Fibroblast of skin of abdomen (primary cell): ENCODE measurements at regions not wholly inside any gene's neighbourhood (a gene's known extent, or its start where the extent isn't known, plus 50 kb on each side); places are given as distances from the start of the nearest gene placed in this dataset.
"Not testable (repeated sequence)": the region's sequence is repeated elsewhere in the genome, so short reads cannot be mapped to it uniquely, and the experiment has no call there.

Experiments
- DNase-seq: peaks from one replicate; pipeline ENCODE4 v3.0.0-alpha.2; 2013

DNA sequence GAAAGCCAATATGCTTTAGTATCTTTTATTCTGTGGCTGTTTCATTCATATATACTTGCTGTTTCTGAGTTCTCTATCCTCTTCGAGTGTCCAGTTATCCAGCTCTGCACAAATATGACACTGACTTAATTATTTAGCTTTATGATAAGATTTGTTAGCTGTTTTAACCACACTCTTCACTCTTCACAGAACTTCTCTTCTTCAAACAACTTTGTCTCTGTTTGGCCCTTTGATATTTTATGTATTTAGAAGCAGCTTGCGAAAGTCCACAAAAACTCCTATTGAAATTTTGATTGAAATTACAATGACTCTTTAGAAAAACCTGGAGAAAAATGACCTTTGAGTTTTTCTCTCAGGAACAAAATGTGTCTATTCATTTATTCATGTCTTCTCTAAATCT, 407.0 kb downstream of the CPS1 start:
- no peak for DNase-seq

DNA sequence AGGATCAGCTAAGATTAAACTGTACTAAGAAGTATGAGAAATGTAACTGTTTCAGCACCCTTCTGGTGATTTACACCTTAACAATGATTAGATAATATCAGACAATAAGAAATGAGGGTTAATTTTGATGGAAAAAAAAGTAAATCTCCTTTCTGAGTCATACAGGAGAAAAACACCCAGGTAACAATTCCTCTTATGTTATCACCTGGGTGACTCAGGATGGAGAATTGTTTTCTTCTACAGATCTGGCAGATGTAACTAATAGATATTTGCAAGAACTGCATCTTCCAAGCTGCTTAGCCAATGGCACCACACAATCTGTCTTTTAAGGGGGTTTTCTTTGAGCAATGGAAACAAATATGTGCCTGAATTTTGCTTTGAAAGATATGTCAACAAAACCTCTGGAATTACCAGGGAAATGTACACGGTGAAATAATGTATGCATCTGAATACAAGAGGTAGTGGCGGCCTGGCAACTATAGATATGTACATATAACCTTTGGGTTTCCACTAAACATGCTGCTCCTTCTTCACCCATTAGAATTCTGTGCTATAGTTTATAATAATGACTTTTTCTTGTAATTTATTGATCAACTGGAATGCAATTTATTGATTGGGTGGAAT, 407.9 kb downstream of the CPS1 start:
- no peak for DNase-seq

DNA sequence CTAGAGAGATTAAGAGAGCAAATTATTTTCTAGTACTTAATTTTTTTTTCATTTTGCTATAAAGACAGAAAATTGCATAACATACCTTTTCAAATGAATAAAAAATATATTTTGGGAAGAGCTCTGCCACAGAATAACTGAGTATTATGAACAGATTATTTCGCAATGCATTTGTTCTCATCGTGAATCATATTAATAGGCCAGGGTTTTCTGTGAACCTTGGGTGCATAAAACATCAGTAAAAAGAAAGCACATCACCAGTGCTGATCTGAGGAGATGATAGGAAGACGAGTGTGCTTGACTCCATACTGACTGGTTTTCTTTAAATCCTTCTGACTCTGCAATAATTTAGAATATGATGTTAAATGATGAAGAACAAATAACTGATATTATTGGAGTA, 409.1 kb downstream of the CPS1 start:
- no peak for DNase-seq

DNA sequence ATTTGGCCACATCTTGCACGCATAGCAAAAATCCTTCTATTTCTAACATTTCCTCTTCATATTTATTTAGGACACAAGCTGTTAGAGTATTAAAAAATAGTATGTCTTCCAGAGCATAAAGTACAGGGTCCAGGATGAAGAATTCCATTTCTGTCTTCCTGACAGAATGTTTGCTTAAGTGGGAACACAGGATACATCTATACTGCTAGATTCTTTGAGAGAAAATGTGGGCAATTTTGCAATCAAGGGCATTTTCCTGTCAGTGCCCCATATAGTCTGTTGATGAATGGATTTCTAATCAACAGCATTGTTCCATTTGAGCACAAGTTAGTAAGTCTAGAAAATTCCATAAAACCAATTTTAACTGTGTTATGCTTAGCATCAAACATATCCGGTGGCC, 409.9 kb downstream of the CPS1 start:
- DNase-seq = no peak

DNA sequence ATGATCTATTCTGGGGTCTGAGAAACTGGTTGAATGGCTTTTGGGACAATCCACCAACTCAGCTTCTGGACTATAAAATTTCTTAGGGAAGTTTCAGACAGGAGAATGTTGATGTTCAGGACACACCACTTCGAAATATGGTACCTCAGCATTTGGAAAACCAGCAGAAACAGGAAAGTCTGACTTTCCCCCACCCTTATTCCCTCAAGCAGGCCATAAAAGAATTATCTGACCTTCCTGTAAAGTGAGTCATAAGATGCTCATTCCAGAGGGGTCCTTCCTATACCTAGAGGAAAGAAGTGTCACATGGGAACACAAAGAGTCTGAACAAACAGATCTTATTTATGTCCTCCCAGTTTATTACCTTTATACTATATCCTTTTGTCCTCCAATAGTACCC, 415.0 kb downstream of the CPS1 start:
- DNase-seq = no peak

DNA sequence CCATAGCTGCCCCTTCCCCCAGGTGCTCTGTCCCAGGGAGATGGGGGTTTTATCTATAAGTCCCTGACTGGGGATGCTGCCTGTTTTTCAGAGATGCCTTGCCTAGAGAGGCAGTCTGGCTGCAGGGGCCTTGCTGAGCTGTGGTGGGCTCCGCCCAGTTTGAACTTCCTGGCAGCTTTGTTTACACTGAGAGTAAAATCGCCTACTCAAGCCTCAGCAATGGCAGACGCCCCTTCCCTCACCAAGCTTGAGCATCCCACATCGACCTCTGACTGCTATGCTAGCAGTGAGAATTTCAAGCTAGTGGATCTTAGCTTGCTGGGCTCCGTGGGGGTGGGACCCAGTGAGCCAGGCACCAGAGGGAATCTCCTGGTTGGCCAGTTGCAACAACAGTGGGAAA, 430.4 kb downstream of the CPS1 start:
- DNase-seq = not testable (repeated sequence)

DNA sequence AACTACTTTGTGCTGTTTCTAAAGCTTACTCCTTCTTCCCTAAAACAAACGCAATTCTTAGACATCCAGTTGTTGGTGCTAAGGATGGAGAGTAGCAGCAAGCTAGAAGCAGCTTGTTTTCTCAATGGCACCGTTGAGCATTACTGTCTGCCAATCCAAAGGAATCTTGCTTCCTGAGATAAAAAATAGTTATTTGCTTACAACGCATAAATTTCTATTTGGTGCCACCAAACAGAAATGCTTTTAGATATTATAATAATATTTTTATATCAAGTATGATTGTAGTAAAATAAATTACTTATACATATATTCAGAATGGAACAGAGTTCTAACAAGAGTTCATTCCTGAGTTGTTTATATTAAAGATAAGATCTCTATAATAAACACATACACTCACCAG, 434.7 kb downstream of the CPS1 start:
- no peak for DNase-seq

DNA sequence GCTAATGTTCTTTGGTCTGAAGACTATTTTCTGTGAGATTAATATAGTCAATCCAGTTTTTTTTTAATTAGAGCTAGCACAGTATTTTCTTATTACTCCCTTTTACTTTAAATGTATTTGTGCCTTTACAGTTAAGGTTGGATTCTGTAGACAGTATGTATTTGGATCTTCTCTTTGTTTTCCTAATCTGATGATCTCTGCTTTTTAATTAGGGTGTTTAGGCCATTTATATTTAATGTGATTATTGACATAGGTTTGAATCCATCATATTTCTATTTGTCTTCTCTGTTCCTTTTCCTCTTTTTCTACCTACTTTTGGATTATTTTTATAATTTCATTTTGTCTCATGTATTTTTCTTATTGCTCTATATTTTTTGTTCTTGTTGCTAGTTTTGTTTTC, 437.7 kb downstream of the CPS1 start:
- DNase-seq = no peak

DNA sequence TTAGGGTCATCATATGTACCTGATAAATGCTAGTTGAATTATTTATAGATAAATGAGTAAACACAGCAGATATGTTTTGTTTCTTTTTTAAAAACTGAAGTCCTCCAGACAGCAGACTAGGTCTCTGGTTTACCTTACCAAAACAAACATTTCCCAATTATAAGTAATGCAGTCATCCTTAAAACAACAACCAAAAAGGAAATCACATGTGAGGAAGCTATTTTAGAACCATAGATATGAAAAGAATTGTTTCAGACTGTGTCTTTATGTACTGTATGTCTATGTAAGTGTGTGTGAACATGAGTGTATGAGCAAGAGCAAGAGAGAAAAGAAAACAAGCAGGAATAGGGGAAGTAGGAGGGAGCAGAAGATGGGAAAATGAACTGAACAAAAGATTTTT, 441.0 kb downstream of the CPS1 start:
- DNase-seq = no peak

DNA sequence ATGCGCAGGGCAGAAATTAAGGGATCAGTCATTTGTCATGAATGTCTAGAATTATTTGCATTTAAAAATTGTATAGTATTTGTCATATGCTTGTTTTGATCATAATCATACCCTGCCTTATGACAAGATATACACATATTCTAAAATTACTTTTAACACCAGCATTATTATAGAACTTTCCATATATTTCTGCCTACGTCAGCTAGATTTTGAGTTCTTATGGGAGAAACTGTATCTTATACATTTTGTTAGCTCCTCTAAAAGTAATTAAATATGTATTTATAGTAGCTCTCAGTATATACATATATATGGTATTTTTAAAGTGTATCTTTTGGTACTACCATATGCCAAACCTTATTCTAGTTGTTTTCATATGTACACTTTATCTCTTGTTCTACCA, 441.9 kb downstream of the CPS1 start:
- DNase-seq = no peak

DNA sequence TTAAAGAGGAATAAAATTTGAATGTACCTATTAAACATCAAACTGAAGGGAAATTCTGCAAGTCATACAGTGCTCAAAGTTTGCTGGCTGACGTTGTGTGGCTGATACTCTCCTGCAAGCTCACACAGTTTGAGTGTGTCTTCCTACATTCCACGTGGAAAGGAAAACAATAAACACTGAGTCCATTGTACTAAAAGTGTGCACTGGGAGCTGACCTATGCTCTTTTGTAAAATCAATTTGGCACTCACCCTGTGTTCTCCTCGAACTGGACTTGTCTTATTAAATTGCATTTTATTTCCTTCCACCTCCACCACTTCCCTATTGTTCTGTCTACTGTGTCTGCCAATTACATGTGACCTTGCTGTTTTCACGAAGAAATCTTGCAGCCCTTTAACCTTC, 458.0 kb downstream of the CPS1 start:
- no peak for DNase-seq

DNA sequence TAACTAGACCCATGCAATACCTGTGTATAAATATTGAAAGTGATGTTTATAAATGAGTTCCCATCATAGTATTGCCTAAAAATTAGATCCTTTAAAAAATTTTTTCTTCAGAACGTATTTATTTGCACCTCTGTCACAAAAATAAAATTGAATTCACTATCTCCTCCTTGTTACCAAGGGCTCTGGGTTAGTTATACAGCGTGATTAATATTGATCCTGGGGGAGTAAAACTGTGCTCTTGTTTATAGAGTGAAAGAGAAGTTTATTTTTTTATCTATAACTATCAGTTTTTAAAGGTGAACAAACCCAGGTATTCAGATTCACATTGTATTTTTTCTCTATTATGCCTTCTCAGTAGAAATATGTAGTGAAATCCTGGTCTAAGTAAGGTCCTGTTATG, 458.5 kb downstream of the CPS1 start:
- DNase-seq = no peak

DNA sequence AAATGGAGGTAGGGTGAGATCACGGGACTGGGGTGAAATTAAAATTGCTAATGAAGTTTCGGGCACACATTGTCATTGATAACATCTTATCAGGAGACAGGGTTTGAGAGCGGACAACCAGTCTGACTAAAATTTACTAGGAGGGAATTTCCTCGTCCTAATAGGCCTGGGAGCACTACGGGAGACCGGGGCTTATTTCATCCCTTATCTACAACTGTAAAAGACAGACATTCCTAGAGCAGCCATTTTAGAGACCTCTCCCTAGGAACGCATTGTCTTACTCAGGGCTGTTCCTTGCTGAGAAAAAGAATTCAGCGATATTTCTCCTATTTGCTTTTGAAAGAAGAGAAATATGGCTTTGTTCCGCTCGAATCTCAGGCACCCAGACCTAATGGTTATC, 468.7 kb downstream of the CPS1 start:
- DNase-seq = not testable (repeated sequence)

DNA sequence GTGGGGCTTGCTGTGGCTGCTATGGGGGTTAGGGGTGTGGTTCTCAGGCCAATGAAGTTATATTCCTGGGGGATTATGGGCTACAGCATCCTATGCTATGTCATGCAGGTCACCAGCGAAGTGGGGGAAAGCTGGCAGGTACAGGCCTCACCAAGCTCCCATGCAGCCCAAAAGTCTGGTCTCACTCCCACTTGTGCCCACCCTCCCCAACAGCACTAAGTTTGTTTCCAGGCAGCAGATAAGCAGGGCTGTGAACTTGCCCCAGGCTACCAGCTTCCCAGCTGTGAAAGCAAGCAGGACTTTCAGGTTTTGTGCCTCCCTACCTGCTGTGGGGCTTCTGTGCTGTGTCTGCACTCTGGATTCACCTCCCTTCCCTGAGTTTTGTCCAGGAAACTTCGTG, 469.7 kb downstream of the CPS1 start:
- DNase-seq = no peak

DNA sequence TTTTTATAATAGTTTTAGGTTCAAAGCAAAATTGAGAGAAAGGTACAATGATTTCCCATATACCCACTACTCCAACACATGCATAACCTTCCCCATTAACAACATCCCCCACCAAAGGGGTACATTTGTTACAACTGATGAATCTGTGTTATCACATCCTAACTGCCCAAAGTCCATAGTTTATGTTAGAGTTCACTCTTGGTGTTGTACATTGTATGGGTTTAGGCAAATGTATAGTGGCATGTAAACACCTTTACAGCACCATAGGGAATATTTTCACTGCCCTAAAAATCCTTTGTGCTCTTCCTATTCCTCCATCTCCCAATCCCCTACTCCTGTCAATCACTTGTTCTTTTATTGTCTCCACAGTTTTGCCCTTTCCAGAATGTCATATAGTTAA, 471.6 kb downstream of the CPS1 start:
- DNase-seq = no peak

DNA sequence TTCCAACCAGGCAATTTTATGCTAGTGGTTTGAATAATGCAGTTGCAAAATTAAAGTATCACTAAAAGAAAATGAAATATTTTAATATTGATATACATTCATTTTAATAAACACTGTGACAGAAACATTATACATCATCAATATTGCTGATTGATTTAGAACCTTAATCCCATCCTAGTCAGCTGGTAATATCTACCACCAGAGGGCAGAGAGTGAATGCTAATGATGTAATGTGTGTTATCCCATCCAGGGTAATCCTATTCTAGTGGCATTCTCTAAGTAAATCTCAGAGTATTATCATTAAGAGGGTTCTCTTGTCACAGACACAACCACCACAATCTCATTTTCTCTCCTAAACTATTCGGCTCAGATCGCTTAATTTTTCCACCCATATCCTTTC, 477.4 kb downstream of the CPS1 start:
- no peak for DNase-seq

DNA sequence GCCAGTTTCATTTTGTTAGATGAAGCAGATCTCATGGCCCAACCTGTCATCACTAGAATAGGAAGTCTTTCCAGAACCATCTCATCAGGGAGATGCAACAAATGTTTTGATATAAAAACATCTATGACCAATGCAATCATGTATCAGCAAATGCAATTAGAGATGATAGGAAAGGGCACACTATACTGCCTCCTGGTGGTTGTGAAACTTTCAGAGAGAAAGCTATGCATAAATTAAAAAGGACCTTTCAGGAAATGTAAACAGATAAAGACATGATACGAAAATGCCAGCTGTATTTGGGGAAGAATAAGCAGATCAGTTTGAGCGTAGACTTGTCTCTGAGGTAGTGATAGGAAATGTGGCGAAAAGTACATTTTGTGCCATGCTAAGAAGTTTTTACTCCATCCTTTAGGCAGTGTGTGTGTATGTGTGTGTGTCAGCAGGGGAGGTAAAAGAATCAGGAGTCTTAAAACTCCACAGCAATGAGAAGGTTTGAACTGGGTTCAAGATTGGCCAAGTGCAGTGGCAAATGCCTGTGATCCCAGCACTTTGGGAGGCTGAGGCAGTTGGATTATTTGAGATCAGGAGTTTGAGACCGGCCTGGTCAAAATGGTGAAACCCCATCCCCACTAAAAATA, 479.3 kb downstream of the CPS1 start:
- DNase-seq = peak; percentile 1

DNA sequence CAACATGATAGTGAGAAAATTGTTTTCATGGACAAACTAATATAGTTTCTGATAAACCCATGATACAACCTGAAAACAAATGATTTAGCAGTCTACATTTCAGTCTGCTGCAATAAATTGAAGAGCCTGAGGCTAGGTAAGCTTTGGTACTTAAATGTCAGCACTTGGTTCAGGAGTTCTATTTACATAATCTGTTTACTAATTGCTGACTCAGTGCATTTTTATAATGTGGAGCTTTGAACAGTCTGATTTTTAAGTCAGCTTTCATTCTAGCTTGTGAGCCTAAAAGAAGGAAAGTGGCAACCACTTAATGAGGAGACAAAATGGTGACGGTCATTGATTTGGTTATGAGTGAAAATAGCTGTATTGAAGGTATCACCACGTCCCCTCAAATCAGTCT, 488.6 kb downstream of the CPS1 start:
- DNase-seq = no peak

DNA sequence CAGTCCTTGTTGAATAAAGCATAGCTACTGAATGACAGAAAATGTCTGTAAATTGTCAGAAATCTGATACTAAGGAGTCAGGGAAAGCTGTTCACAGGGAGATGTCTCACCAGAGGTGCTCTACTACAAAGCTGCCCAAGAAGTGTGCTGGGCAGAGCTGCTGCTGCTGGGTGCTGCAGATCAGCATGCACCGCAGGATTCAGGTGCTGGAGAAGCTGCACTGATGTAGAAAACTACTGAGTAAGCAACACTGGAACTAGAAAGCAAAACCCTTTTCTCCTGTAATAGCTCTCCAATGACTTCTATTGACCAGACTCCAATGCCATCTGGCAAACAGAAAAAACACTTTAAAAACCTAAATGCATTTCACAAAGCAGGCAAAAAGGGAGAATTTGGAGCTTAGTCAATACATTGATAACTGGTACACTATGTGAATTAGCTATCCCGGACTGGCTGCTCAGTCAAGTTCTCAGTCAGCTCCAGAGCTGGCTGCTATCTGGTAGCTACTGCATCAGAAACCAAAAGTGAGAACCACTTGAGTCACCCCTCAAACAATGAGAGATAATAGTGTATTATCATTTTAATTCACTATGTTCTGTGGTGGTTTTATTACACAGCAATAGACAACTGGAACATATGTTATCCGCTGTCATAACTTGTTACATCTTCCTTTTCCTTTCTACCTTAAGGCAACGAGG, 493.1 kb downstream of the CPS1 start:
- DNase-seq = no peak

DNA sequence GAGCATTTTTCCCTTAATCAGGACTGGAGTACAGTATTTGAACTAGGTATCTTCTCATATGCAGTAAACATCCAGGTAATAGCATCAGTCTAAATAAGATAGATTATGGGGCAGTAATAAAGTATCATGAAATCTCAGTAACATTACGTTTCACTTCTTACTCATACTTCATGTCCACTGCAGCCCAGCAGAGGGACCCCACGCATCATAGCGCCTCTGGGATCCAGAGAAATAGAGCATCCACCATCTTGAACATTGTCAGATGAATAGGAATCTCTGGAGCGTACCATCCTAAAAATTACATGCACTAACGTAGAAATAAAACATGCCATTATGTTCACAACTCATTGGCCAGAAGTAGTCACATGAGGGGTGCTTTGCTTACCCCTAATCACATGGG, 499.0 kb downstream of the CPS1 start:
- DNase-seq = no peak

DNA sequence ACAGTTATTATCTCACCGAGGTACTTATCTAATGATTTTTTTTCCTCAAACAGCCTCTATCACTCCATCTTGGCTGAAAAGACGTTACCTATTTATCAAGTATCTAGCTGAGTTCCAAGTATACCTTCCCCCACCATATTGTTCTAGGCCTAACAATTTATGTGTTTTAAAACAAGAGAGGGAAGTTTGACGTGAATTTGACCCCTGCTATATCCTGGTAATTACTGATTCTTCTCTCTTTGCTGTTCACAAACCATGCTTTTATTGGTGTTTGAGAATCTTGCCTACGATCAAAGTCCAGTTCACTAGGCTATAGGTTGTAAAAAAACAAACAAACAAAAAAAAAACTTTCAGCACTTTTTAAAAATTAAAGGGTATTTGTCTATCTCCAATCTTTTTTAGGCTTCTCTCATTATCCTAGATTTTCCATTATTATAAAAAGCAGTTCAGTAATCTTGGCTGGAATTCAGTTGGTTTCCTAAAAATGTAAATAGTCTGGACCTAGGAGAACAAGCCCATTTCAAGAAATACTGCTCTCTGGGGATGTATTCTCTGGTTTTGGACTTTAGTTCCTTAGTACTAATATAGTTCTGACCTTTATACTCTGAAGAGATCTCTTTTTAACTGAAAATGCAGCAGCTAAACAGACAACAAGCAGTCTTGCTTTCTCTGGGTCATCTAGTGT, 505.4 kb downstream of the CPS1 start:
- DNase-seq = no peak

DNA sequence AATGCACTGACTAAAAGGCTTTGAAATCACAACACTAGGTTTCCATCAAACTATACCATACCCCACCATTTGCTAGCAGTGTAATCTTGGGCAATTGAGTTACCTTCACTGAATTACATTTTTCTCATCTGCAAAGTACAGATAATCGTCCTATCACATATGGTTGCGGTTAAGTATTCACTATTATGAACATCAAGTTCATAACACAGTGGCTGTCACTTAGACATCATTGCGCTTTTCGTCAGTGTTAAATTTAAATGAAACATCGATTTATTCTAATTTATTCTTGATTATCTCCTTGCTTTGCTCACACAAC, 505.9 kb downstream of the CPS1 start:
- no peak for DNase-seq

DNA sequence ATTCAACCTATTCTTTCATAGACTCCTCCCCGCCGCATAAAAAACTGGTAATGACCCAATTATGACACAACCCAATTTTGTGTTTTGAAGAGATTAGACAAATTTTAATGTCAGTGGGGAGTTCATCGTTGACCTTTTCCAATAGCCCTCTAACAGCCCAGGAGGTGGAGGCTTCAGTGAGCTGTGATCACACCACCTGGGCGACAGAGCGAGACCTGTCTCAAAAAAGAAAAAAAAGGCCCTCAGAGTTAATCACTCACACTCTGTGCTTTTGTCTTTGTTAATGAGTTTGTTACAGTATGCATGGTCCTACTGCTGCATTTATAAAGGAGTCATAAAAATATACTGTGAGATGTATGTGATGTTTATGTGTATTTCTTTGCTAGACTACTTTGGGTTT, 510.6 kb downstream of the CPS1 start:
- DNase-seq = no peak
